Fibroblast of villous mesenchyme (primary cell): ENCODE measurements at regions not wholly inside any gene's neighbourhood (a gene's known extent, or its start where the extent isn't known, plus 50 kb on each side); places are given as distances from the start of the nearest gene placed in this dataset. TPM values are rescaled to one million over a fixed set of nuclear protein-coding genes. Genes with fewer than 3 reads are reported as not detected.

ENCODE experiments used
- DNase-seq: peaks from one replicate; pipeline ENCODE4 v3.0.0-alpha.2; 2010; ENCODE audit warnings: low read depth
- H3K4me3 ChIP-seq: 2 replicates; pipeline ENCODE4 v1.5.1; 2011; ENCODE audit warnings: low read depth, mild to moderate bottlenecking, low read length
- small RNA-seq: library from RNA; depleted of rRNA; stranded (forward); fragments of <200 nt; gene quantifications from one replicate; pipeline ENCODE3, GENCODE V24; 2012
- TF ChIP-seq, protein P1 (sequence below): IDR thresholded peaks from 2 replicates; pipeline ENCODE4 v1.5.1; 2012; ENCODE audit warnings: low read depth, mild to moderate bottlenecking, low read length; ENCODE audit not compliant: insufficient read depth

DNA sequence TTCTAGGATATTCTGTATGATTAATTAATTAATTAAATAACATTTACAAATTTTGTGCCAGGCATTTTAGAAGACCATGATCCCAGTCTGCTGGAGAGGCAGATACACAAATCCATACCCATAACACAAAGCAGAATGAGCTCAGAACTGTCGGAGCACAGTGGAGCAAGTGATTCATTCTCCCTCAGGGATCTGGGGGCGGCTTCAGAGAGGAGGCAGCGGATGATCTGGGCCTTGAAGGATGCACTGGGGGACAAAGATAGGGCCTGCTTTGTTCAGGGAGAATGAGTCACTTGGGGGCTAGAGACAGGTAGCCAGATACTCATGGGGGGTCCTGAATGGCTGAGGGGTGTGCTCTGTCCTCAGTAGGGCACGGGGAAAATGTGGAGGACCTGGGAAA lies 50.9 kb upstream of the TRABD2B start:
- H3K4me3 ChIP-seq = no peak overlapping the region
- TF ChIP-seq, protein P1, sequence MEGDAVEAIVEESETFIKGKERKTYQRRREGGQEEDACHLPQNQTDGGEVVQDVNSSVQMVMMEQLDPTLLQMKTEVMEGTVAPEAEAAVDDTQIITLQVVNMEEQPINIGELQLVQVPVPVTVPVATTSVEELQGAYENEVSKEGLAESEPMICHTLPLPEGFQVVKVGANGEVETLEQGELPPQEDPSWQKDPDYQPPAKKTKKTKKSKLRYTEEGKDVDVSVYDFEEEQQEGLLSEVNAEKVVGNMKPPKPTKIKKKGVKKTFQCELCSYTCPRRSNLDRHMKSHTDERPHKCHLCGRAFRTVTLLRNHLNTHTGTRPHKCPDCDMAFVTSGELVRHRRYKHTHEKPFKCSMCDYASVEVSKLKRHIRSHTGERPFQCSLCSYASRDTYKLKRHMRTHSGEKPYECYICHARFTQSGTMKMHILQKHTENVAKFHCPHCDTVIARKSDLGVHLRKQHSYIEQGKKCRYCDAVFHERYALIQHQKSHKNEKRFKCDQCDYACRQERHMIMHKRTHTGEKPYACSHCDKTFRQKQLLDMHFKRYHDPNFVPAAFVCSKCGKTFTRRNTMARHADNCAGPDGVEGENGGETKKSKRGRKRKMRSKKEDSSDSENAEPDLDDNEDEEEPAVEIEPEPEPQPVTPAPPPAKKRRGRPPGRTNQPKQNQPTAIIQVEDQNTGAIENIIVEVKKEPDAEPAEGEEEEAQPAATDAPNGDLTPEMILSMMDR = no peak
- DNase-seq = peak; percentile 19

DNA sequence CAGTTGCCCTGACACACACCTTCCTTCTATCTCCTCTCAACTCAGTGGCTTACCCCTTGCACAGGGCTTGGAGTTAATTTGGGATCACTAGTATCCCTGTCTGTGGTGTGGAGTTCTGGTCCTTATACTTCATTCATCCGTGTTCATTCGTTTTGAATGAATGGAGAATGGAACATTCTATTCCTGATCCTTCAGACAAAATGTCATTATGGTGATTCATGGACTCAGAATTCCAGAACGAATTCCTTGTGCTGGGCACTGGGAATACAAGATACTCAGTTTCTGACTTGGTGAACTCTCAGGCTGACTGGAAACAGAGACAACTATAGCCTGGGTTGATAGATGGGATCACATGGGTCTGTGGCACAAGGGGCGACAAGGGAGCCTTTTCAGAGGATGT lies 49.9 kb upstream of the TRABD2B start:
- H3K4me3 ChIP-seq = no peak overlapping the region
- TF ChIP-seq, protein P1 = no peak
- no peak for DNase-seq

Small RNAs in the stretch of these regions (small RNA-seq; reads per million reads assigned to genes)
- gene CYP46A4P = not detected
